Mesenchymal stem cell (in vitro differentiated cells and primary cell): ENCODE measurements at regions not wholly inside any gene's neighbourhood (a gene's known extent, or its start where the extent isn't known, plus 50 kb on each side); places are given as distances from the start of the nearest gene placed in this dataset.

Experiments used
- DNase-seq: peaks from one replicate; pipeline ENCODE4 v3.0.0-alpha.2; 2013
- H2AFZ ChIP-seq: one replicate; pipeline ENCODE4 v1.6.1; 2013; ENCODE audit warnings: low read depth, mild to moderate bottlenecking, control low read depth, inconsistent platforms, low read length, moderate library complexity
- H2AK5ac ChIP-seq: 2 replicates; pipeline ENCODE4 v1.6.1; 2013; ENCODE audit warnings: low read length, moderate library complexity, mild to moderate bottlenecking, inconsistent platforms; ENCODE audit not compliant: severe bottlenecking
- H2BK120ac ChIP-seq: one replicate; pipeline ENCODE4 v1.6.1; 2013; ENCODE audit warnings: low read depth, mild to moderate bottlenecking, inconsistent platforms, low read length, moderate library complexity
- H2BK12ac ChIP-seq, 2 experiments: one replicate each; pipeline ENCODE4 v1.6.1; 2013; ENCODE audit warnings: inconsistent platforms in 2 of 2, low read length in 2 of 2, mild to moderate bottlenecking in 2 of 2, moderate library complexity in 2 of 2, control low read depth in 1 of 2
- H2BK15ac ChIP-seq: one replicate; pipeline ENCODE4 v1.6.1; 2013; ENCODE audit warnings: mild to moderate bottlenecking, low read depth, inconsistent platforms; ENCODE audit not compliant: poor library complexity, severe bottlenecking
- H2BK5ac ChIP-seq: 2 replicates; pipeline ENCODE4 v1.6.1; 2013; ENCODE audit warnings: low read depth, mild to moderate bottlenecking, low read length, control low read depth, inconsistent platforms; ENCODE audit not compliant: poor library complexity, severe bottlenecking
- H3K14ac ChIP-seq, 2 experiments: one replicate each; pipeline ENCODE4 v1.6.1; 2013; ENCODE audit warnings: inconsistent platforms in 2 of 2, low read length in 2 of 2, control low read depth in 1 of 2, mild to moderate bottlenecking in 1 of 2, moderate library complexity in 1 of 2
- H3K18ac ChIP-seq, 2 experiments: one replicate each; pipeline ENCODE4 v1.6.1; 2013; ENCODE audit warnings: inconsistent platforms in 2 of 2, low read length in 2 of 2, control low read depth in 1 of 2, low read depth in 1 of 2, mild to moderate bottlenecking in 1 of 2
- H3K23ac ChIP-seq, 2 experiments: one replicate each; pipeline ENCODE4 v1.6.1; 2013; ENCODE audit warnings: inconsistent platforms in 2 of 2, low read length in 2 of 2, mild to moderate bottlenecking in 2 of 2, moderate library complexity in 2 of 2, control low read depth in 1 of 2
- H3K27ac ChIP-seq: 2 replicates; pipeline ENCODE4 v1.5.1; 2013; ENCODE audit warnings: mild to moderate bottlenecking, moderate library complexity, low read length, control low read depth, inconsistent platforms; ENCODE audit not compliant: poor library complexity, severe bottlenecking
- H3K27me3 ChIP-seq, 2 experiments: 2 replicates each; pipeline versions ENCODE4 v1.6.1 to v1.7.0; 2013; ENCODE audit warnings: low read length in 2 of 2, mild to moderate bottlenecking in 2 of 2, moderate library complexity in 2 of 2, control low read depth in 1 of 2, inconsistent platforms in 1 of 2; ENCODE audit not compliant: control insufficient read depth in 1 of 2, insufficient read depth in 1 of 2
- H3K36me3 ChIP-seq, 2 experiments: 2 replicates each; pipeline versions ENCODE4 v1.6.1 to v1.7.0; 2013; ENCODE audit warnings: low read length in 2 of 2, control low read depth in 1 of 2, inconsistent platforms in 1 of 2, low read depth in 1 of 2, mild to moderate bottlenecking in 1 of 2; ENCODE audit not compliant: insufficient read depth in 2 of 2, control insufficient read depth in 1 of 2
- H3K4ac ChIP-seq, 2 experiments: one replicate each; pipeline ENCODE4 v1.6.1; 2013; ENCODE audit warnings: inconsistent platforms in 2 of 2, low read length in 2 of 2, mild to moderate bottlenecking in 2 of 2, moderate library complexity in 2 of 2, control low read depth in 1 of 2, low read depth in 1 of 2
- H3K4me1 ChIP-seq: 2 replicates; pipeline ENCODE4 v1.6.1; 2013; ENCODE audit warnings: low read depth, low read length, control low read depth; ENCODE audit not compliant: control insufficient read depth, insufficient read depth
- H3K4me2 ChIP-seq: 2 replicates; pipeline ENCODE4 v1.6.1; 2013; ENCODE audit warnings: low read length, mild to moderate bottlenecking, inconsistent platforms; ENCODE audit not compliant: poor library complexity, severe bottlenecking
- H3K4me3 ChIP-seq, 2 experiments: 2 replicates each; pipeline versions ENCODE4 v1.5.1 to v1.7.0; 2013; ENCODE audit warnings: low read length in 2 of 2, mild to moderate bottlenecking in 2 of 2, control low read depth in 1 of 2, low read depth in 1 of 2; ENCODE audit not compliant: insufficient read depth in 1 of 2
- H3K79me1 ChIP-seq: replicated peaks from 2 replicates; pipeline ENCODE4 v1.6.1; 2013; ENCODE audit warnings: mild to moderate bottlenecking, control low read depth, low read length, inconsistent platforms; ENCODE audit not compliant: poor library complexity, severe bottlenecking
- H3K9ac ChIP-seq: 2 replicates; pipeline ENCODE4 v1.7.0; 2013; ENCODE audit warnings: mild to moderate bottlenecking, low read length, moderate library complexity
- H3K9me3 ChIP-seq: 2 replicates; pipeline ENCODE4 v1.7.0; 2013; ENCODE audit warnings: mild to moderate bottlenecking, low read length; ENCODE audit not compliant: control insufficient read depth
- H4K8ac ChIP-seq: one replicate; pipeline ENCODE4 v1.6.1; 2013; ENCODE audit warnings: inconsistent platforms, mild to moderate bottlenecking, low read length, moderate library complexity
- H4K91ac ChIP-seq: one replicate; pipeline ENCODE4 v1.6.1; 2013; ENCODE audit warnings: mild to moderate bottlenecking, low read length, inconsistent platforms
- WGBS: methylation state at CpG from one replicate; pipeline ENCODE4 v1.1.7; 2013; ENCODE audit warnings: mixed read lengths; 5-methylcytosine and 5-hydroxymethylcytosine counted together

DNA sequence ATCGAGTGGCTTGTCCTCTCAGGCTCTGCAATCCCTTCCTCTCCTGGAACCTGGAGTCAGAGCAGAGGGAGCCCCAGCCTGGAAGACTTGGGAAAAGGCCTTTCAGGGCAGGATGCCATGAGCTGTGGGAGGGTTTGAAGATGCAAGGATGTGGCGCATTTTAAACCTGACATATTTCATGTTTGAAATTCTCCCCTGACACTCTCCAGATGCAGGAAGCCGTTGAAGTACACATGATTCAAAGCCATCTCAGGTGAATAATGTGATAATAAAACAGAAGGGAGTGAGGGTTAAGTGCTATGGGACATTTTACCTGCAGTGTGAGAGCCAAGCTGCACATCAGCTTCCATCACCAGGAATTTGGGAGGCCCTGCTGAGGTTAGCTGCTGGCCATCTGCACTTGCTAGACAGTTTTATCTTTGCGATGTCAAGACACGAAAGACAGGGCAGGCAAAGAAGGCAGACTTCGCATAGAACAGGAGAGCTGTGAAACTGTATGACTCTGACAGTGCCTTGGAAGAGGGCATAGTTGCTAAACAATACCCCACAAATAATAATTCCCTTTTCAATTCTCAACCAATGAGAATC, 159.1 kb upstream of the GDF10 start:
- Histone ChIP-seq H2BK120ac (no peak overlapping the region), H2BK5ac (no peak overlapping the region), H3K4me1 (peaks cover 15% of the 10 kb centered on the region), H3K14ac (no peak overlapping the region), H4K91ac (no peak overlapping the region), H3K36me3 (no peaks in the 10 kb centered on the region), H2BK15ac (no peak overlapping the region), H3K4me3 (no peak overlapping the region), H3K9ac (no peak overlapping the region), H3K27ac (no peak overlapping the region), H3K27me3 (no peaks in the 10 kb centered on the region), H2AK5ac (no peak overlapping the region), H3K23ac (no peak overlapping the region), H4K8ac (no peak overlapping the region), H2BK12ac (no peak overlapping the region), H2AFZ (no peak overlapping the region), H3K4me2 (no peak overlapping the region), H3K79me1 (no peaks in the 10 kb centered on the region), H3K18ac (no peak overlapping the region), H3K4ac (no peak overlapping the region), H3K9me3 (no peaks in the 10 kb centered on the region)
- no peak for DNase-seq
- 72% methylated on average over 5 of the region's 6 CpGs for WGBS

DNA sequence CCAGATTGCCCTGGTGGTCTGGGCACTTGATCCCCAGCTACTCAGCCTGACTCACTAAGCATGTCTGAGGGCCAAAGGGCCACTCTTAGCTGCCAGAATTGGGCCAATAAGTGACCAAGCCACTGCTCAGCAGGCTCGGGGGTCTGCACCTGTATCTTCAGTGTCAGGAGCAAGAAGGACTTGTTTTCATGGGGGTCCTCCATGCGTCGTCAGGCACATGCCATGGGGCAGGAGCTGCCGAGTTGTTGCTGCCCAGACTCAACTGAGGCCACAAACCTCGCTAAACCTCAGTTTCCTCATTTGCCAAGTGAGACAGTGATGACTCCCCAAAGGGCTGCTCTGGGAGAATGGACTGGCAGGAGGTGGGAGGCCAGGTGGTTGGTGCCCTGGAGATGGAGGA, 158.6 kb upstream of the GDF10 start:
- Histone ChIP-seq H3K9me3 (no peaks in the 10 kb centered on the region), H3K79me1 (no peaks in the 10 kb centered on the region), H3K9ac (no peak overlapping the region), H3K23ac (no peak overlapping the region), H4K91ac (no peak overlapping the region), H2BK12ac (no peak overlapping the region), H3K36me3 (no peaks in the 10 kb centered on the region), H3K4me2 (no peak overlapping the region), H3K27ac (no peak overlapping the region), H2AFZ (no peak overlapping the region), H2AK5ac (no peak overlapping the region), H3K4me3 (no peak overlapping the region), H3K27me3 (no peaks in the 10 kb centered on the region), H3K14ac (no peak overlapping the region), H3K4me1 (peaks cover 15% of the 10 kb centered on the region), H3K4ac (no peak overlapping the region), H2BK15ac (no peak overlapping the region), H2BK120ac (no peak overlapping the region), H2BK5ac (no peak overlapping the region), H3K18ac (no peak overlapping the region), H4K8ac (no peak overlapping the region)
- DNase-seq = no peak
- 82% methylated on average over 5 of the region's 5 CpGs for WGBS

GRCh38 chr10:47143072-47143471, 156.9 kb upstream of the GDF10 start:
- no peak overlapping the region for H2BK120ac ChIP-seq
- no peaks in the 10 kb centered on the region for H3K79me1 ChIP-seq
- no peak overlapping the region for H3K4me3 ChIP-seq
- no peak overlapping the region for H3K4ac ChIP-seq
- no peaks in the 10 kb centered on the region for H3K27me3 ChIP-seq
- H3K18ac ChIP-seq = no peak overlapping the region
- no peaks in the 10 kb centered on the region for H3K9me3 ChIP-seq
- no peak overlapping the region for H2BK15ac ChIP-seq
- no peak overlapping the region for H3K9ac ChIP-seq
- H4K8ac ChIP-seq = no peak overlapping the region
- no peak overlapping the region for H3K14ac ChIP-seq
- no peak overlapping the region for H3K27ac ChIP-seq
- H3K4me2 ChIP-seq = no peak overlapping the region
- WGBS = 79% methylated on average over 9 of the region's 9 CpGs
- no peak overlapping the region for H3K23ac ChIP-seq
- H2AK5ac ChIP-seq = no peak overlapping the region
- no peak overlapping the region for H2BK12ac ChIP-seq
- DNase-seq = no peak
- no peak overlapping the region for H2BK5ac ChIP-seq
- H4K91ac ChIP-seq = no peak overlapping the region
- H2AFZ ChIP-seq = no peak overlapping the region
- peaks cover 8% of the 10 kb centered on the region for H3K4me1 ChIP-seq
- H3K36me3 ChIP-seq = no peaks in the 10 kb centered on the region

DNA sequence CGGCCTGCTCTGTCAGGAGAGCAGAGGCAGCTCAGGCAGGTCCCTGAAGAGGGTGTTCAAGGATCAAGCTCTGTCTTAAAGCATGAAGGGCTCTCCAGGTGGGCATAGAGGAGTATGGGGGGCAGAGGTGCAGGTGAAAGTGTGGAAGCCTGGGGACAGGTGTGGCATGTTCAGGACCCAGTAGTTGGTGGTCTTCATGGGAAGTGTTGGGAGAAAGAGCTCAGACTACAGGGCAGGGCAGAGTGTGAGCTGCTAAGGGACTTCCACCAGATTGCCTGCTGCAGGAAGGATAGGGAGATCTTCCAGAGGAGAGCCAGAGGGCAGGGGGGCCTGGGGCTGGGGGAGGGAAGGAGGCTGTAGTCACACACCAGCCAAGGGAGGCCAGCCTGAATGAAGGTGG, 156.5 kb upstream of the GDF10 start:
- no peak overlapping the region for H3K14ac ChIP-seq
- no peak overlapping the region for H2BK5ac ChIP-seq
- peaks cover 6% of the 10 kb centered on the region for H3K4me1 ChIP-seq
- H3K18ac ChIP-seq = no peak overlapping the region
- no peak overlapping the region for H3K4me3 ChIP-seq
- no peaks in the 10 kb centered on the region for H3K9me3 ChIP-seq
- H3K23ac ChIP-seq = no peak overlapping the region
- no peak overlapping the region for H2AFZ ChIP-seq
- H3K9ac ChIP-seq = no peak overlapping the region
- no peak overlapping the region for H3K27ac ChIP-seq
- H3K4ac ChIP-seq = no peak overlapping the region
- H2AK5ac ChIP-seq = no peak overlapping the region
- H3K4me2 ChIP-seq = no peak overlapping the region
- H3K36me3 ChIP-seq = no peaks in the 10 kb centered on the region
- 85% methylated on average over 1 of the region's 1 CpG for WGBS
- H4K91ac ChIP-seq = no peak overlapping the region
- no peak overlapping the region for H2BK15ac ChIP-seq
- no peak for DNase-seq
- no peaks in the 10 kb centered on the region for H3K79me1 ChIP-seq
- H3K27me3 ChIP-seq = no peaks in the 10 kb centered on the region
- H2BK120ac ChIP-seq = no peak overlapping the region
- H4K8ac ChIP-seq = no peak overlapping the region
- H2BK12ac ChIP-seq = no peak overlapping the region
